Endothelial cell of umbilical vein (primary cell): ENCODE measurements at regions not wholly inside any gene's neighbourhood (a gene's known extent, or its start where the extent isn't known, plus 50 kb on each side); places are given as distances from the start of the nearest gene placed in this dataset.

Experiments
- BruUV-seq: library from RNA; stranded (reverse); fragments of 400-500 nt; replicated peaks from 2 replicates; lab custom pipeline; 2021; lab: Mats Ljungman, UMichigan
- CTCF ChIA-PET: fragments of 300-600, 350-600 bp; sonication (Branson Sonifier 250); formaldehyde crosslinking; loops from one replicate; lab custom pipeline; 2021; ENCODE audit warnings: antibody characterized with exemption, inconsistent platforms; lab: Charles Lee
- POLR2A ChIA-PET: fragments of 300-600, 350-600 bp; sonication (Branson Sonifier 250); formaldehyde crosslinking; loops from one replicate; lab custom pipeline; 2021; ENCODE audit warnings: antibody characterized with exemption, inconsistent platforms; lab: Charles Lee
- DNase-seq: peaks from one replicate; pipeline ENCODE4 v3.0.0-alpha.2; 2011; ENCODE audit warnings: low read depth, low spot score
- FAIRE-seq: peaks from 2 replicates; lab custom pipeline; 2011; peaks lifted over from hg19 to GRCh38; lab: Jason Lieb, UNC
- H2AFZ ChIP-seq: 2 replicates; pipeline ENCODE4 v1.6.0; 2012; ENCODE audit warnings: low read depth, low read length, control low read depth, inconsistent platforms
- H3K27ac ChIP-seq: 2 replicates; pipeline ENCODE4 v1.5.1; 2011; ENCODE audit warnings: low read depth, mild to moderate bottlenecking, control low read depth, low read length, moderate library complexity; ENCODE audit not compliant: insufficient read depth
- H3K27me3 ChIP-seq, 2 experiments: 2 replicates each; pipeline versions ENCODE4 v1.6.0 to v1.6.1; 2011; ENCODE audit warnings: low read length in 2 of 2, mixed read lengths in 1 of 2; ENCODE audit not compliant: control insufficient read depth in 2 of 2, insufficient read depth in 2 of 2
- H3K36me3 ChIP-seq, 2 experiments: 2 replicates in 1 of 2; 3 replicates in 1 of 2; pipeline ENCODE4 v1.5.1; 2011; ENCODE audit warnings: low read length in 2 of 2, mild to moderate bottlenecking in 1 of 2, moderate library complexity in 1 of 2; ENCODE audit not compliant: control insufficient read depth in 2 of 2, insufficient read depth in 2 of 2; ENCODE audit errors: extremely low read depth in 1 of 2
- H3K4me1 ChIP-seq: 3 replicates; pipeline ENCODE4 v1.5.1; 2011; ENCODE audit warnings: mild to moderate bottlenecking, low read length; ENCODE audit not compliant: control insufficient read depth, insufficient read depth; ENCODE audit errors: extremely low read depth
- H3K4me2 ChIP-seq: 2 replicates; pipeline ENCODE4 v1.6.1; 2011; ENCODE audit warnings: low read length, control low read depth, mixed read lengths; ENCODE audit not compliant: insufficient read depth
- H3K4me3 ChIP-seq, 3 experiments: fragments of 200-600 bp in 1 of 3; sonication (generic), shearing (Covaris generic) in 1 of 3; replicated peaks in 1 of 3; 2 replicates each; pipeline ENCODE4 v1.5.1; 2011 to 2016; ENCODE audit warnings: control low read depth in 3 of 3, low read length in 3 of 3, mild to moderate bottlenecking in 2 of 3, inconsistent platforms in 1 of 3, low read depth in 1 of 3, moderate library complexity in 1 of 3; ENCODE audit not compliant: insufficient read depth in 1 of 3
- H3K79me2 ChIP-seq: 2 replicates; pipeline ENCODE4 v1.6.0; 2012; ENCODE audit warnings: low read length, inconsistent platforms; ENCODE audit not compliant: control insufficient read depth, insufficient read depth
- H3K9ac ChIP-seq: replicated peaks from 2 replicates; pipeline ENCODE3; 2011; ENCODE audit warnings: low read length, control low read depth; ENCODE audit not compliant: insufficient read depth; ENCODE audit errors: extremely low read depth
- H3K9me1 ChIP-seq: replicated peaks from 3 replicates; pipeline ENCODE4 v1.6.0; 2011; ENCODE audit warnings: mild to moderate bottlenecking, low read length; ENCODE audit not compliant: control insufficient read depth, insufficient read depth; ENCODE audit errors: extremely low read depth
- H3K9me3 ChIP-seq: replicated peaks from 2 replicates; pipeline ENCODE4 v1.5.1; 2012; ENCODE audit warnings: low read length, inconsistent platforms; ENCODE audit not compliant: control insufficient read depth, insufficient read depth
- H4K20me1 ChIP-seq: replicated peaks from 2 replicates; pipeline ENCODE3; 2011; ENCODE audit warnings: mild to moderate bottlenecking, low read length; ENCODE audit not compliant: control insufficient read depth, insufficient read depth; ENCODE audit errors: extremely low read depth
- EZH2 ChIP-seq: IDR thresholded peaks from 2 replicates; pipeline ENCODE4 v1.6.1; 2012; ENCODE audit warnings: borderline replicate concordance, low read depth, mild to moderate bottlenecking, moderate library complexity, low read length, inconsistent platforms; ENCODE audit not compliant: severe bottlenecking
- FOS ChIP-seq: IDR thresholded peaks from 2 replicates; pipeline ENCODE4 v1.6.1; 2011; ENCODE audit warnings: mild to moderate bottlenecking, low read length, moderate library complexity, borderline replicate concordance; ENCODE audit not compliant: insufficient read depth
- GATA2 ChIP-seq: IDR thresholded peaks from 2 replicates; pipeline ENCODE4 v1.7.0; 2011; ENCODE audit warnings: low read depth, mild to moderate bottlenecking, moderate library complexity, mixed read lengths, low read length; ENCODE audit not compliant: insufficient read length, insufficient read depth
- JUN ChIP-seq: IDR thresholded peaks from 2 replicates; pipeline ENCODE4 v1.6.1; 2011; ENCODE audit warnings: borderline replicate concordance, low read depth; ENCODE audit not compliant: insufficient read length, insufficient read depth
- MYC ChIP-seq: IDR thresholded peaks from one replicate; pipeline ENCODE4 v1.6.1; 2011; ENCODE audit warnings: mild to moderate bottlenecking, low read depth, low read length
- POLR2A ChIP-seq: IDR thresholded peaks from 2 replicates; pipeline ENCODE4 v1.6.1; 2012; ENCODE audit warnings: low read depth, mild to moderate bottlenecking, control low read depth, low read length
- POLR2AphosphoS5 ChIP-seq: IDR thresholded peaks from 2 replicates; pipeline ENCODE4 v1.6.1; 2012; ENCODE audit warnings: low read depth, mild to moderate bottlenecking, control low read depth, low read length, moderate library complexity; ENCODE audit not compliant: insufficient read depth
- dilution Hi-C: fragments of 300-500 bp; cut with MboI; formaldehyde crosslinking; loops from one replicate; pipeline ENCODE4 v1.15.0; 2019; ENCODE audit warnings: low sequenced_read_pairs; ENCODE audit not compliant: extremely low pct_ligation_motif_present
- intact Hi-C: fragments of 100-400 bp; cut with micrococcal nuclease; formaldehyde crosslinking; loops from one replicate; pipeline ENCODE4 v1.10.0; 2022
- TF ChIP-seq, protein P1 (sequence below): IDR thresholded peaks from 2 replicates; pipeline ENCODE4 v1.6.1; 2011; ENCODE audit not compliant: insufficient read depth, insufficient read length
- TF ChIP-seq, protein P2 (sequence below), 2 donors: IDR thresholded peaks; 1 replicate in 1 of 2; 2 replicates in 1 of 2; pipeline ENCODE4 v1.5.1; 2011; ENCODE audit warnings: low read length in 2 of 2, mild to moderate bottlenecking in 2 of 2, moderate library complexity in 2 of 2, control low read depth in 1 of 2, inconsistent platforms in 1 of 2, low read depth in 1 of 2; ENCODE audit not compliant: insufficient read depth in 1 of 2; ENCODE audit errors: extremely low read depth in 1 of 2

DNA sequence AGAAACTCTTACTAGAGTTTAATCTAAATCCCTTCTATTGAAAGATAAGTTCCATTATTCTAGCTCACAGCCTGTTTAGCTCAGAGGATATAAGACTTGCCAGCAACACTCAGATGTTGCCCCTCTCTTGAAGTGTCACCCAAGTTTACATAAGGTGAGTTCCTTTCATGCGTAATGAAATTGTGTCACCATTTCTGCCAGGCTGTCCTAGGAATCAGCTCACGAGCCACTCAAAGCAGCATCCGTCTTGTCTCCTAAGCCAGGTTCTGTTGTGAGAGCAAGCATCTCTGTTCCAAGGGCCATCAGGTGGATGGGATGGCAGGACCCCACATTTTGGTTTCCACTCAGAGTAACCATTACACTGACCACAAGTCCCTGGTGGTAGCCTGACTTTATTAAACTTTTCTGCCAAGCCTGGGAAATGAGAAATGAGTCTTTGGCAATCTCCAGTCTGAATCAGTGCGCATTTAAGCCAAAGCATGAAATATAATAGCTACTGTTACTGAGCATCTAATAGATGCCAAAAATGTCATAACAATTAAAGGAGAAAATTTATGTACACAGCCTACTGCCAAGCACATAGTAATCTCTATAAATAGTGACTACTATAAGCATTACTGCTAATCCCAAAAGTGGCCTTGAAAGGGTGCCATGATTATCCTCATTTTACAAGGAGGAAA is 179.6 kb upstream of the MIR17HG start:
- Histone ChIP-seq H3K27me3 (no peaks in the 10 kb centered on the region), H3K9me1 (no peaks in the 10 kb centered on the region), H3K36me3 (no peaks in the 10 kb centered on the region), H3K4me2 (no peak overlapping the region), H3K4me3 (no peak overlapping the region), H3K9me3 (no peaks in the 10 kb centered on the region), H4K20me1 (no peaks in the 10 kb centered on the region), H3K9ac (no peak overlapping the region), H3K4me1 (no peaks in the 10 kb centered on the region), H3K79me2 (no peaks in the 10 kb centered on the region), H3K27ac (no peak overlapping the region), H2AFZ (no peak overlapping the region)
- CTCF ChIA-PET, result no interaction called here
- no peak for TF ChIP-seq FOS
- BruUV-seq, result no TSS peak
- intact Hi-C loops (no loop called here), dilution Hi-C loops (no loop called here)
- POLR2A ChIA-PET, result no interaction called here
- no peak for DNase-seq
- no peak for FAIRE-seq

- Histone ChIP-seq H3K27ac (no peak overlapping the region), H4K20me1 (no peaks in the 10 kb centered on the region), H3K4me2 (no peak overlapping the region), H3K9me3 (no peaks in the 10 kb centered on the region), H3K27me3 (no peaks in the 10 kb centered on the region), H3K79me2 (no peaks in the 10 kb centered on the region), H3K9ac (no peak overlapping the region), H3K4me1 (no peaks in the 10 kb centered on the region), H3K36me3 (no peaks in the 10 kb centered on the region), H3K9me1 (peaks cover under 1% of the 10 kb centered on the region), H2AFZ (no peak overlapping the region), H3K4me3 (no peak overlapping the region)
- CTCF ChIA-PET, result no interaction called here
- TF ChIP-seq FOS, result no peak
- TF ChIP-seq, protein P1, sequence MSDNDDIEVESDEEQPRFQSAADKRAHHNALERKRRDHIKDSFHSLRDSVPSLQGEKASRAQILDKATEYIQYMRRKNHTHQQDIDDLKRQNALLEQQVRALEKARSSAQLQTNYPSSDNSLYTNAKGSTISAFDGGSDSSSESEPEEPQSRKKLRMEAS, result no peak
- TF ChIP-seq POLR2AphosphoS5, result no peak
- no peak for TF ChIP-seq JUN
- TF ChIP-seq GATA2, result no peak
- TF ChIP-seq MYC, result no peak
- TF ChIP-seq, protein P2, sequence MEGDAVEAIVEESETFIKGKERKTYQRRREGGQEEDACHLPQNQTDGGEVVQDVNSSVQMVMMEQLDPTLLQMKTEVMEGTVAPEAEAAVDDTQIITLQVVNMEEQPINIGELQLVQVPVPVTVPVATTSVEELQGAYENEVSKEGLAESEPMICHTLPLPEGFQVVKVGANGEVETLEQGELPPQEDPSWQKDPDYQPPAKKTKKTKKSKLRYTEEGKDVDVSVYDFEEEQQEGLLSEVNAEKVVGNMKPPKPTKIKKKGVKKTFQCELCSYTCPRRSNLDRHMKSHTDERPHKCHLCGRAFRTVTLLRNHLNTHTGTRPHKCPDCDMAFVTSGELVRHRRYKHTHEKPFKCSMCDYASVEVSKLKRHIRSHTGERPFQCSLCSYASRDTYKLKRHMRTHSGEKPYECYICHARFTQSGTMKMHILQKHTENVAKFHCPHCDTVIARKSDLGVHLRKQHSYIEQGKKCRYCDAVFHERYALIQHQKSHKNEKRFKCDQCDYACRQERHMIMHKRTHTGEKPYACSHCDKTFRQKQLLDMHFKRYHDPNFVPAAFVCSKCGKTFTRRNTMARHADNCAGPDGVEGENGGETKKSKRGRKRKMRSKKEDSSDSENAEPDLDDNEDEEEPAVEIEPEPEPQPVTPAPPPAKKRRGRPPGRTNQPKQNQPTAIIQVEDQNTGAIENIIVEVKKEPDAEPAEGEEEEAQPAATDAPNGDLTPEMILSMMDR (IDR thresholded peaks at IDR 0.05; ENCODE audit: extremely low read depth in 1 of 2, insufficient read depth in 1 of 2, low read depth in 1 of 2, low read length in 2 of 2), result no peak
- TF ChIP-seq POLR2A, result no peak
- TF ChIP-seq EZH2, result no peak
- dilution Hi-C loops, result no loop called here
- no TSS peak for BruUV-seq
- DNase-seq (no peak), FAIRE-seq (no peak)
- POLR2A ChIA-PET, result no interaction called here
- intact Hi-C loops, result no loop called here
These were observed 179.1 kb upstream of the MIR17HG start for GRCh38 chr13:91168386-91168711.
